ENCODE measurements at regions not wholly inside any gene's neighbourhood (a gene's known extent, or its start where the extent isn't known, plus 50 kb on each side); places are given as distances from the start of the nearest gene placed in this dataset.

DNA sequence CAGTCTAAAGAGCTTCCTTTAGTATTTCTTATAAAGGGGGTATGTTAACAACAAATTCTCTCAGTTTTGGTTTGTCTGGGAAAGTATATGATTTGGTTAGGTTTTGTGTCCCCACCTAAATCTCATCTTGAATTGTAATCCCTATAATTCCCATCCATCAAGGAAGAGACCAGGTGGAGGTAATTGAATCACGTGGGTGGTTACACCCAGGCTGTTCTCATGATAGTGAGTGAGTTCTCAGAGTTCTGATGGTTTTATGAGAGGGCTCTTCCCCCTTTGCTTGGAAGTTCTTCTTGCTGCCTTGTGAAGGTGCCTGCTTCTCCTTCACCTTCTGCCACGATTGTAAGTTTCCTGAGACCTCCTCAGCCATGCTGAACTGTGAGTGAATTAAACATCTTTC, 109.1 kb downstream of the MACIR start:
- no peak for TF ChIP-seq POLR2A (IDR thresholded peaks at IDR 0.05)
- no peak for TF ChIP-seq CTCF (IDR thresholded peaks at IDR 0.05 in 4 of 5, conservative IDR thresholded peaks at IDR 0.05 in 1 of 5)
- H3K36me3 ChIP-seq: no peaks in the 10 kb centered on the region
- H3K4me3 ChIP-seq: no peak overlapping the region
- H3K9me3 ChIP-seq: no peaks in the 10 kb centered on the region
- intact Hi-C loops (cut with DNase I; ENCODE audit: low total_unique reads): no loop called here
- in situ Hi-C loops (cut with MboI; ENCODE audit: low sequenced_read_pairs in 4 of 4): no loop called here
- no peaks in the 10 kb centered on the region for H3K4me1 ChIP-seq
- no peak for ATAC-seq
- H3K27ac ChIP-seq: no peak overlapping the region
- DNase-seq: no peak
- H3K27me3 ChIP-seq: no peaks in the 10 kb centered on the region

- in situ Hi-C loops (cut with MboI; ENCODE audit: low sequenced_read_pairs in 4 of 4): no loop called here
- Histone ChIP-seq H3K4me1 (no peaks in the 10 kb centered on the region), H3K27me3 (no peaks in the 10 kb centered on the region), H3K27ac (no peak overlapping the region), H3K36me3 (no peaks in the 10 kb centered on the region), H3K4me3 (no peak overlapping the region), H3K9me3 (no peaks in the 10 kb centered on the region)
- DNase-seq (no peak), ATAC-seq (no peak)
- intact Hi-C loops (cut with DNase I; ENCODE audit: low total_unique reads): no loop called here
- TF ChIP-seq POLR2A (IDR thresholded peaks at IDR 0.05) (no peak), CTCF (IDR thresholded peaks at IDR 0.05 in 4 of 5, conservative IDR thresholded peaks at IDR 0.05 in 1 of 5) (no peak)
These were observed 108.5 kb downstream of the MACIR start for GRCh38 chr5:103366918-103367549.

- TF ChIP-seq POLR2A (IDR thresholded peaks at IDR 0.05) (no peak), CTCF (IDR thresholded peaks at IDR 0.05 in 4 of 5, conservative IDR thresholded peaks at IDR 0.05 in 1 of 5) (no peak)
- Histone ChIP-seq H3K9me3 (no peaks in the 10 kb centered on the region), H3K36me3 (no peaks in the 10 kb centered on the region), H3K27me3 (no peaks in the 10 kb centered on the region), H3K4me3 (no peak overlapping the region), H3K27ac (no peak overlapping the region), H3K4me1 (no peaks in the 10 kb centered on the region)
- in situ Hi-C loops (cut with MboI; ENCODE audit: low sequenced_read_pairs in 4 of 4) (no loop called here), intact Hi-C loops (cut with DNase I; ENCODE audit: low total_unique reads) (no loop called here)
- ATAC-seq: no peak
- no peak for DNase-seq
These were observed 105.5 kb downstream of the MACIR start for GRCh38 chr5:103364074-103364473.

- H3K27me3 ChIP-seq: no peaks in the 10 kb centered on the region
- intact Hi-C loops (cut with DNase I; ENCODE audit: low total_unique reads): no loop called here
- H3K9me3 ChIP-seq: no peaks in the 10 kb centered on the region
- ATAC-seq: no peak
- no peak overlapping the region for H3K4me3 ChIP-seq
- in situ Hi-C loops (cut with MboI; ENCODE audit: low sequenced_read_pairs in 4 of 4): no loop called here
- H3K36me3 ChIP-seq: no peaks in the 10 kb centered on the region
- H3K4me1 ChIP-seq: no peaks in the 10 kb centered on the region
- TF ChIP-seq CTCF (IDR thresholded peaks at IDR 0.05 in 4 of 5, conservative IDR thresholded peaks at IDR 0.05 in 1 of 5) (no peak), POLR2A (IDR thresholded peaks at IDR 0.05) (no peak)
- no peak for DNase-seq
- H3K27ac ChIP-seq: no peak overlapping the region
These were observed 103.6 kb downstream of the MACIR start for GRCh38 chr5:103362211-103362610.

DNA sequence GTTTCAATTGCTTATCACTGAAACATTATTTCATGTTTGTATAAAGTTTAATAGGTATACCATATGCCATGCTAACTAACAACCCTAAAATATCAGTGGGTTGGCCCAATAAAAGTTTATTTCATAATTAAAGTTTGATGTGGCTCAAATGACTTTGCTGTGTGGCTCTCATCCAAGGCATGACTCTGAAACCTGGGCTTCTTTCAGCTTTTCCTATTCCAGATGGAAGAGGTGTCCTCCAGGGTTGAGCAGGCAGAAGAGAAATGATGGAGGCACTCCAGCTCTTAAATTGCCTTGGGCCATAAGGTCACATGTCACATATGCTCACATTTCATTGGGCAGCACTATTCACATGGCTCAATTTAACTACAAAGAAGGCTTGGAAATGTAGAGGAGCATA, 101.9 kb downstream of the MACIR start:
- intact Hi-C loops (cut with DNase I; ENCODE audit: low total_unique reads): no loop called here
- ATAC-seq: no peak
- Histone ChIP-seq H3K36me3 (no peaks in the 10 kb centered on the region), H3K27ac (no peak overlapping the region), H3K9me3 (no peaks in the 10 kb centered on the region), H3K4me3 (no peak overlapping the region), H3K4me1 (no peaks in the 10 kb centered on the region), H3K27me3 (no peaks in the 10 kb centered on the region)
- in situ Hi-C loops (cut with MboI; ENCODE audit: low sequenced_read_pairs in 4 of 4): no loop called here
- TF ChIP-seq CTCF (IDR thresholded peaks at IDR 0.05 in 4 of 5, conservative IDR thresholded peaks at IDR 0.05 in 1 of 5) (no peak), POLR2A (IDR thresholded peaks at IDR 0.05) (no peak)
- no peak for DNase-seq

Measured in gastrocnemius medialis (tissue), 4 donors.